AG09309 (cell line): ENCODE measurements at regions not wholly inside any gene's neighbourhood (a gene's known extent, or its start where the extent isn't known, plus 50 kb on each side); places are given as distances from the start of the nearest gene placed in this dataset.

Source experiments
- DNase-seq: peaks from one replicate; pipeline ENCODE4 v3.0.0-alpha.2; 2010; ENCODE audit warnings: low read depth
- H3K4me3 ChIP-seq: 2 replicates; pipeline ENCODE4 v1.5.1; 2011; ENCODE audit warnings: mild to moderate bottlenecking, low read depth, low read length, moderate library complexity; ENCODE audit not compliant: control insufficient read depth
- TF ChIP-seq, protein P1 (sequence below): IDR thresholded peaks from 2 replicates; pipeline ENCODE4 v1.5.1; 2011; ENCODE audit warnings: mild to moderate bottlenecking, low read depth, low read length, inconsistent platforms; ENCODE audit not compliant: insufficient read depth, control insufficient read depth; ENCODE audit errors: missing control alignments

GRCh38 chr2:198479065-198479464, 674.7 kb downstream of the PLCL1 start:
- TF ChIP-seq, protein P1, sequence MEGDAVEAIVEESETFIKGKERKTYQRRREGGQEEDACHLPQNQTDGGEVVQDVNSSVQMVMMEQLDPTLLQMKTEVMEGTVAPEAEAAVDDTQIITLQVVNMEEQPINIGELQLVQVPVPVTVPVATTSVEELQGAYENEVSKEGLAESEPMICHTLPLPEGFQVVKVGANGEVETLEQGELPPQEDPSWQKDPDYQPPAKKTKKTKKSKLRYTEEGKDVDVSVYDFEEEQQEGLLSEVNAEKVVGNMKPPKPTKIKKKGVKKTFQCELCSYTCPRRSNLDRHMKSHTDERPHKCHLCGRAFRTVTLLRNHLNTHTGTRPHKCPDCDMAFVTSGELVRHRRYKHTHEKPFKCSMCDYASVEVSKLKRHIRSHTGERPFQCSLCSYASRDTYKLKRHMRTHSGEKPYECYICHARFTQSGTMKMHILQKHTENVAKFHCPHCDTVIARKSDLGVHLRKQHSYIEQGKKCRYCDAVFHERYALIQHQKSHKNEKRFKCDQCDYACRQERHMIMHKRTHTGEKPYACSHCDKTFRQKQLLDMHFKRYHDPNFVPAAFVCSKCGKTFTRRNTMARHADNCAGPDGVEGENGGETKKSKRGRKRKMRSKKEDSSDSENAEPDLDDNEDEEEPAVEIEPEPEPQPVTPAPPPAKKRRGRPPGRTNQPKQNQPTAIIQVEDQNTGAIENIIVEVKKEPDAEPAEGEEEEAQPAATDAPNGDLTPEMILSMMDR = no peak
- no peak for DNase-seq
- no peak overlapping the region for H3K4me3 ChIP-seq

GRCh38 chr2:198478361-198478760, 674.0 kb downstream of the PLCL1 start:
- H3K4me3 ChIP-seq = no peak overlapping the region
- TF ChIP-seq, protein P1 = no peak
- DNase-seq = no peak

GRCh38 chr2:198476007-198476406, 671.6 kb downstream of the PLCL1 start:
- DNase-seq = no peak
- TF ChIP-seq, protein P1 = no peak
- H3K4me3 ChIP-seq = no peak overlapping the region

- no peak overlapping the region for H3K4me3 ChIP-seq
- DNase-seq = no peak
- TF ChIP-seq, protein P1 = peak; percentile 11
Measured at GRCh38 chr2:198471291-198471690, 666.9 kb downstream of the PLCL1 start.

GRCh38 chr2:198468136-198468535, 663.7 kb downstream of the PLCL1 start:
- DNase-seq = no peak
- no peak overlapping the region for H3K4me3 ChIP-seq
- TF ChIP-seq, protein P1 = no peak

DNA sequence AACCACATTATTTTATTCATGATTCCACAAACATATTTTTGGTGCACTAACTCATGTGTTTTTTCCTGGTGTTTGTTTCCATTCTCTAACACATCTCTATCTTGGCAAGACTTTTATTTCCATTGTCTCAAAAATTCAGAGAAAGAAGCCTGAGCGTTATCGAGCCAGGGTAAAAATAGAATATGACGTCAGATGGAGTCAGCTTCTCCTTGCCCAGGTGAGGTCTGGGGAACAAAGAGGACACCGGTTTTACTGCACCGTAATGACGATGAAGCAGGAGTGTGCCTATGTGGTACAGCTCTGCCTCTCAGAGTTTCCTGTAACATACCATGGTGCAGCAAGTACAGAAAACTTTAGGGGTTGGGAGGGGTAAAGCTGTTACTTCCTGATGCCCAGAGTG, 661.6 kb downstream of the PLCL1 start:
- DNase-seq = no peak
- TF ChIP-seq, protein P1 = no peak
- no peak overlapping the region for H3K4me3 ChIP-seq

- no peak for DNase-seq
- H3K4me3 ChIP-seq = no peak overlapping the region
- TF ChIP-seq, protein P1 = no peak
Measured at GRCh38 chr2:198456418-198456817, 652.0 kb downstream of the PLCL1 start.
